DND-41 (cell line): ENCODE measurements at regions not wholly inside any gene's neighbourhood (a gene's known extent, or its start where the extent isn't known, plus 50 kb on each side); places are given as distances from the start of the nearest gene placed in this dataset.

ENCODE experiments used
- EZH2 ChIP-seq: IDR thresholded peaks from 3 replicates; pipeline ENCODE4 v1.6.1; 2012; ENCODE audit warnings: borderline replicate concordance, low read depth, mild to moderate bottlenecking, moderate library complexity, low read length, inconsistent platforms; ENCODE audit not compliant: severe bottlenecking
- TF ChIP-seq, protein P1 (sequence below): IDR thresholded peaks from 2 replicates; pipeline ENCODE4 v1.5.1; 2012; ENCODE audit warnings: borderline replicate concordance, low read length, moderate library complexity, mild to moderate bottlenecking; ENCODE audit not compliant: poor library complexity, severe bottlenecking; ENCODE audit errors: extremely low read depth

DNA sequence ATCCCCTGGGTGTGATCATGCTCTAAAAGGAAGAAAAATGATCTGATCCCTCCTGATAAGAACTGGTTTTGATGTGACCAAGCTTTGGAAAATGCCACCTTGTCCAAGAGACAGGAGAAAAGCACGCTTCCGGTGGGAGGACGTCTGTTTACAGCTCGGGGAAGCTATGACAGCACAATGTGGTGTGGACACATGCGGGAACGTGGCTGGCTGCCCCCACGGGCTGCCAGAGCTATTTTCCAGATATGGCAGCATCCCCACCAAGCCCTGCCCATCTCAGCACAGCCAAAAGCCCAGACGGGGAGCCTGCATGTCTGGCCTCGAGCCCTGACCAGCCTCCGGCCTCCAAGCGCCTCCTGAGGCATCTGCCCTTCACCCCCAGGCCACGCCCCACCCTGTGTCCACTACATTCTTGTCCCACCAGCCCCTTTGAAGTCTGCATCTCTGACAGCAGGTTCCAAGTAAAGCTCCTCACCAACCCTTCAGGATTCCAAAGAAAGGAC lies 63.2 kb upstream of the HRH1 start:
- TF ChIP-seq, protein P1, sequence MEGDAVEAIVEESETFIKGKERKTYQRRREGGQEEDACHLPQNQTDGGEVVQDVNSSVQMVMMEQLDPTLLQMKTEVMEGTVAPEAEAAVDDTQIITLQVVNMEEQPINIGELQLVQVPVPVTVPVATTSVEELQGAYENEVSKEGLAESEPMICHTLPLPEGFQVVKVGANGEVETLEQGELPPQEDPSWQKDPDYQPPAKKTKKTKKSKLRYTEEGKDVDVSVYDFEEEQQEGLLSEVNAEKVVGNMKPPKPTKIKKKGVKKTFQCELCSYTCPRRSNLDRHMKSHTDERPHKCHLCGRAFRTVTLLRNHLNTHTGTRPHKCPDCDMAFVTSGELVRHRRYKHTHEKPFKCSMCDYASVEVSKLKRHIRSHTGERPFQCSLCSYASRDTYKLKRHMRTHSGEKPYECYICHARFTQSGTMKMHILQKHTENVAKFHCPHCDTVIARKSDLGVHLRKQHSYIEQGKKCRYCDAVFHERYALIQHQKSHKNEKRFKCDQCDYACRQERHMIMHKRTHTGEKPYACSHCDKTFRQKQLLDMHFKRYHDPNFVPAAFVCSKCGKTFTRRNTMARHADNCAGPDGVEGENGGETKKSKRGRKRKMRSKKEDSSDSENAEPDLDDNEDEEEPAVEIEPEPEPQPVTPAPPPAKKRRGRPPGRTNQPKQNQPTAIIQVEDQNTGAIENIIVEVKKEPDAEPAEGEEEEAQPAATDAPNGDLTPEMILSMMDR: no peak
- no peak for TF ChIP-seq EZH2
